H9 (cell line): ENCODE measurements at regions not wholly inside any gene's neighbourhood (a gene's known extent, or its start where the extent isn't known, plus 50 kb on each side); places are given as distances from the start of the nearest gene placed in this dataset.

ENCODE experiments used
- DNase-seq: peaks from one replicate; pipeline ENCODE4 v3.0.0-alpha.2; 2017
- H2AFZ ChIP-seq: one replicate; pipeline ENCODE4 v1.6.1; 2013; ENCODE audit warnings: mild to moderate bottlenecking, low read length, control low read depth, moderate library complexity
- H2AK5ac ChIP-seq: 2 replicates; pipeline ENCODE4 v1.6.1; 2013; ENCODE audit warnings: low read length, control low read depth, mixed read lengths; ENCODE audit not compliant: insufficient read length
- H2BK120ac ChIP-seq: one replicate; pipeline ENCODE4 v1.6.1; 2013; ENCODE audit warnings: low read depth, mild to moderate bottlenecking, low read length, control low read depth, inconsistent platforms; ENCODE audit not compliant: poor library complexity, severe bottlenecking
- H2BK12ac ChIP-seq: 2 replicates; pipeline ENCODE4 v1.6.1; 2013; ENCODE audit warnings: low read length, control low read depth, mixed read lengths, low read depth; ENCODE audit not compliant: insufficient read length
- H2BK15ac ChIP-seq: 2 replicates; pipeline ENCODE4 v1.6.1; 2013; ENCODE audit warnings: low read depth, low read length, control low read depth
- H2BK20ac ChIP-seq: one replicate; pipeline ENCODE4 v1.6.1; 2013; ENCODE audit warnings: low read depth, mild to moderate bottlenecking, low read length, control low read depth, inconsistent platforms; ENCODE audit not compliant: poor library complexity, severe bottlenecking
- H2BK5ac ChIP-seq: 2 replicates; pipeline ENCODE4 v1.6.1; 2013; ENCODE audit warnings: low read length, control low read depth, mixed read lengths; ENCODE audit not compliant: insufficient read length
- H3K14ac ChIP-seq: 2 replicates; pipeline ENCODE4 v1.6.1; 2013; ENCODE audit warnings: low read length, control low read depth; ENCODE audit not compliant: insufficient read depth
- H3K18ac ChIP-seq: 2 replicates; pipeline ENCODE4 v1.6.1; 2013; ENCODE audit warnings: low read depth, mild to moderate bottlenecking, mixed read lengths, low read length, control low read depth; ENCODE audit not compliant: insufficient read length
- H3K23ac ChIP-seq: 2 replicates; pipeline ENCODE4 v1.6.1; 2013; ENCODE audit warnings: low read length, control low read depth, mixed read lengths, low read depth; ENCODE audit not compliant: insufficient read length
- H3K23me2 ChIP-seq: 2 replicates; pipeline ENCODE4 v1.6.1; 2013; ENCODE audit warnings: low read depth, mild to moderate bottlenecking, mixed read lengths, low read length, control low read depth; ENCODE audit not compliant: insufficient read length, poor library complexity, severe bottlenecking
- H3K27ac ChIP-seq: 2 replicates; pipeline ENCODE4 v1.5.1; 2013; ENCODE audit warnings: low read length, control low read depth, mixed read lengths, low read depth; ENCODE audit not compliant: insufficient read length
- H3K27me3 ChIP-seq: 2 replicates; pipeline ENCODE4 v1.6.1; 2013; ENCODE audit warnings: low read length, control low read depth, inconsistent platforms; ENCODE audit not compliant: insufficient read depth
- H3K4ac ChIP-seq: 2 replicates; pipeline ENCODE4 v1.6.1; 2013; ENCODE audit warnings: low read depth, mild to moderate bottlenecking, control low read depth, inconsistent platforms, low read length, moderate library complexity
- H3K4me1 ChIP-seq: 2 replicates; pipeline ENCODE4 v1.6.1; 2013; ENCODE audit warnings: low read length, control low read depth, inconsistent platforms; ENCODE audit not compliant: insufficient read depth
- H3K4me2 ChIP-seq: 2 replicates; pipeline ENCODE4 v1.6.1; 2013; ENCODE audit warnings: low read length, control low read depth, mixed read lengths; ENCODE audit not compliant: insufficient read length, insufficient read depth
- H3K56ac ChIP-seq: 2 replicates; pipeline ENCODE4 v1.6.1; 2013; ENCODE audit warnings: low read depth, mild to moderate bottlenecking, mixed read lengths, low read length, control low read depth; ENCODE audit not compliant: insufficient read length
- H3K79me1 ChIP-seq: 2 replicates; pipeline ENCODE4 v1.6.1; 2013; ENCODE audit warnings: low read depth, mild to moderate bottlenecking, moderate library complexity, low read length, control low read depth, inconsistent platforms; ENCODE audit not compliant: insufficient read depth, poor library complexity, severe bottlenecking
- H3K79me2 ChIP-seq: 2 replicates; pipeline ENCODE4 v1.6.1; 2013; ENCODE audit warnings: low read length, control low read depth, inconsistent platforms; ENCODE audit not compliant: insufficient read depth
- H3K9ac ChIP-seq: 2 replicates; pipeline ENCODE4 v1.6.1; 2013; ENCODE audit warnings: low read length, control low read depth, mixed read lengths; ENCODE audit not compliant: insufficient read length; ENCODE audit errors: extremely low read depth
- H3K9me3 ChIP-seq: one replicate; pipeline ENCODE4 v1.6.1; 2013; ENCODE audit warnings: low read depth, low read length, inconsistent platforms; ENCODE audit not compliant: control insufficient read depth
- H3T11ph ChIP-seq: one replicate; pipeline ENCODE4 v1.6.1; 2013; ENCODE audit warnings: mild to moderate bottlenecking, low read length, control low read depth, inconsistent platforms
- H4K20me1 ChIP-seq: one replicate; pipeline ENCODE4 v1.6.1; 2013; ENCODE audit not compliant: control insufficient read depth, insufficient read length, insufficient read depth
- H4K5ac ChIP-seq: 2 replicates; pipeline ENCODE4 v1.6.1; 2013; ENCODE audit warnings: low read depth, mild to moderate bottlenecking, mixed read lengths, low read length, control low read depth; ENCODE audit not compliant: insufficient read length
- H4K8ac ChIP-seq: replicated peaks from 2 replicates; pipeline ENCODE4 v1.6.1; 2013; ENCODE audit warnings: low read length, control low read depth, mixed read lengths, low read depth; ENCODE audit not compliant: insufficient read length
- H4K91ac ChIP-seq: 2 replicates; pipeline ENCODE4 v1.6.1; 2013; ENCODE audit warnings: low read depth, mild to moderate bottlenecking, moderate library complexity, mixed read lengths, low read length, control low read depth; ENCODE audit not compliant: insufficient read length
- H3K27ac Mint-ChIP-seq, 3 experiments: 2 replicates in 2 of 3; 3 replicates in 1 of 3; pipeline ENCODE4 v1.8.0; 2020 to 2021; ENCODE audit warnings: mixed read lengths in 3 of 3, mild to moderate bottlenecking in 1 of 3, moderate library complexity in 1 of 3
- H3K27me3 Mint-ChIP-seq: 2 replicates; pipeline ENCODE4 v1.8.0; 2021; ENCODE audit warnings: low read depth, mild to moderate bottlenecking, moderate library complexity, mixed read lengths
- H3K36me3 Mint-ChIP-seq, 3 experiments: 2 replicates in 2 of 3; 3 replicates in 1 of 3; pipeline ENCODE4 v1.8.0; 2020 to 2021; ENCODE audit warnings: low read depth in 3 of 3, mixed read lengths in 3 of 3; ENCODE audit not compliant: insufficient read depth in 1 of 3
- H3K4me1 Mint-ChIP-seq, 2 experiments: 2 replicates each; pipeline ENCODE4 v1.8.0; 2020; ENCODE audit warnings: mixed read lengths in 2 of 2
- H3K4me3 Mint-ChIP-seq, 2 experiments: 2 replicates in 1 of 2; 3 replicates in 1 of 2; pipeline ENCODE4 v1.8.0; 2020 to 2021; ENCODE audit warnings: mild to moderate bottlenecking in 2 of 2, mixed read lengths in 2 of 2, moderate library complexity in 1 of 2
- H3K9me3 Mint-ChIP-seq, 2 experiments: 2 replicates in 1 of 2; 3 replicates in 1 of 2; pipeline ENCODE4 v1.8.0; 2020; ENCODE audit warnings: mild to moderate bottlenecking in 2 of 2, mixed read lengths in 2 of 2, moderate library complexity in 1 of 2
- CTCF ChIP-seq: fragments of 200-600 bp; sonication (generic); conservative IDR thresholded peaks from 3 replicates; pipeline ENCODE4 v1.8.0; 2021; ENCODE audit warnings: antibody characterized with exemption, mild to moderate bottlenecking
- whole genome bisulfite sequencing: extraction: QIAGEN DNeasy Blood & Tissue Kit; methylation state at CpG from one replicate; pipeline ENCODE4 v1.1.7; 2013; ENCODE audit warnings: missing lambda C conversion rate, low lambda C conversion rate, mixed read lengths; ENCODE audit not compliant: insufficient read length; ENCODE audit errors: extremely low coverage; 5-methylcytosine and 5-hydroxymethylcytosine counted together

- no CpG with 5 or more reads among the region's 3 CpGs for WGBS
- Histone ChIP-seq H2AFZ (no peak overlapping the region), H2BK20ac (no peak overlapping the region), H2BK15ac (no peak overlapping the region), H3K14ac (no peak overlapping the region), H4K91ac (no peak overlapping the region), H3K23me2 (peaks cover 16% of the 10 kb centered on the region), H3K9me3 (no peaks in the 10 kb centered on the region), H3K79me2 (no peaks in the 10 kb centered on the region), H3K27me3 (peaks cover 26% of the 10 kb centered on the region; the same call in 1 of the 2 replicates), H4K20me1 (no peaks in the 10 kb centered on the region), H4K8ac (no peak overlapping the region), H3T11ph (no peak overlapping the region), H3K4me1 (no peaks in the 10 kb centered on the region), H2AK5ac (no peak overlapping the region), H3K4ac (no peak overlapping the region), H2BK5ac (no peak overlapping the region), H3K9ac (no peak overlapping the region), H3K23ac (no peak overlapping the region), H3K79me1 (no peaks in the 10 kb centered on the region), H4K5ac (no peak overlapping the region), H3K27ac (no peak overlapping the region), H3K18ac (no peak overlapping the region), H2BK120ac (no peak overlapping the region), H3K4me2 (no peak overlapping the region), H2BK12ac (no peak overlapping the region), H3K56ac (no peak overlapping the region)
- no peak overlapping the region for H3K27ac Mint-ChIP-seq
- no peaks in the 10 kb centered on the region for H3K9me3 Mint-ChIP-seq
- peaks cover 12 to 19% of the 10 kb centered on the region in 2 experiments for H3K4me1 Mint-ChIP-seq
- H3K4me3 Mint-ChIP-seq = no peak overlapping the region
- peaks cover 7 to 9% (median 7%) of the 10 kb centered on the region in 3 experiments; a peak in 2 of 7 replicates for H3K36me3 Mint-ChIP-seq
- no peak for TF ChIP-seq CTCF
- no peak for DNase-seq
- peaks cover 63% of the 10 kb centered on the region for H3K27me3 Mint-ChIP-seq
These were observed 52.0 kb upstream of the POLR1H start for GRCh38 chr6:30009113-30009512.
